SK-N-MC (cell line): ENCODE measurements at regions not wholly inside any gene's neighbourhood (a gene's known extent, or its start where the extent isn't known, plus 50 kb on each side); places are given as distances from the start of the nearest gene placed in this dataset.
"Not testable (repeated sequence)": the region's sequence is repeated elsewhere in the genome, so short reads cannot be mapped to it uniquely, and the experiment has no call there.

ENCODE experiments used
- EZH2 ChIP-seq: fragments of 200-600 bp; sonication (generic); IDR thresholded peaks from one replicate; pipeline ENCODE4 v1.6.1; 2017; ENCODE audit warnings: antibody characterized with exemption
- FOXP2 ChIP-seq: optimal IDR thresholded peaks from 2 replicates; pipeline ENCODE3; 2011; ENCODE audit warnings: mild to moderate bottlenecking, moderate library complexity; ENCODE audit not compliant: insufficient read depth; ENCODE audit errors: extremely low read length, control extremely low read depth
- POLR2AphosphoS5 ChIP-seq: IDR thresholded peaks from 2 replicates; pipeline ENCODE4 v1.6.1; 2012; ENCODE audit warnings: mild to moderate bottlenecking, low read depth, low read length, borderline replicate concordance

DNA sequence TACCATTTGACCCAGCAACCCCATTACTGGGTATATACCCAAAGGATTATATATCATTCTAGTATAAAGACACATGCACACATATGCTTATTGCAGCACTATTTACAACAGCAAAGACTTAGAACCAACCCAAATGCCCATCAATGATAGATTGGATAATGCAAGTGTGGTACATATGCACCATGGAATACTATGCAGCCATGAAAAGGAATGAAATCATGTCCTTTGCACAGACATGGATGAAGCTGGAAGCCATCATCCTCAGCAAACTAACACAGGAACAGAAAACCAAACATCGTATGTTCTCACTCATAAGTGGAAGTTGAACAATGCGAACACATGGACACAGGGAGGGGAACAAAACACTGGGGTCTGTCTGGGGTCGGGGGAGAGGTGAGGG lies 50.6 kb upstream of the GPR39 start:
- TF ChIP-seq EZH2, POLR2AphosphoS5, FOXP2: not testable (repeated sequence)
